ENCODE measurements at regions not wholly inside any gene's neighbourhood (a gene's known extent, or its start where the extent isn't known, plus 50 kb on each side); places are given as distances from the start of the nearest gene placed in this dataset.

GRCh38 chr2:139917690-139918384 lies 1137.6 kb upstream of the NXPH2 start:
- TF ChIP-seq EZH2 (IDR thresholded peaks at IDR 0.05), result no peak
- TF ChIP-seq POLR2AphosphoS5 (IDR thresholded peaks at IDR 0.05; ENCODE audit: borderline replicate concordance, low read depth, low read length), result no peak
- no peak for TF ChIP-seq FOXP2 (optimal IDR thresholded peaks at IDR 0.05; ENCODE audit: control extremely low read depth, extremely low read length, insufficient read depth)
